ENCODE measurements at regions not wholly inside any gene's neighbourhood (a gene's known extent, or its start where the extent isn't known, plus 50 kb on each side); places are given as distances from the start of the nearest gene placed in this dataset.

- no peak overlapping the region for H3K4me3 ChIP-seq
- H3K9ac ChIP-seq: no peak overlapping the region
- H3K4me2 ChIP-seq: no peak overlapping the region
- H3K9me3 ChIP-seq (replicated peaks in 1 of 11): no peaks in the 10 kb centered on the region
- no peak overlapping the region for H3K27ac ChIP-seq
- peaks cover 0 to 60% (median 27%) of the 10 kb centered on the region in 11 experiments; a peak in 8 of 22 replicates for H3K36me3 ChIP-seq
- H3K27me3 ChIP-seq: no peaks in the 10 kb centered on the region
- TF ChIP-seq Cebpa-rat (IDR thresholded peaks at IDR 0.05): no peak
- H4K20me1 ChIP-seq: no peaks in the 10 kb centered on the region
- H3K4me1 ChIP-seq: no peaks in the 10 kb centered on the region
These were observed 70.8 kb upstream of the BZW1 start for GRCh38 chr2:200740907-200741306.

GRCh38 chr2:200741468-200742202, 70.1 kb upstream of the BZW1 start:
- no peak overlapping the region for H3K4me2 ChIP-seq
- no peaks in the 10 kb centered on the region for H4K20me1 ChIP-seq
- no peak overlapping the region for H3K9ac ChIP-seq
- no peak overlapping the region for H3K27ac ChIP-seq
- H3K36me3 ChIP-seq: peaks cover 0 to 64% (median 33%) of the 10 kb centered on the region in 11 experiments; a peak in 8 of 22 replicates
- no peak overlapping the region for H3K4me3 ChIP-seq
- no peaks in the 10 kb centered on the region for H3K9me3 ChIP-seq (replicated peaks in 1 of 11)
- no peaks in the 10 kb centered on the region for H3K4me1 ChIP-seq
- TF ChIP-seq Cebpa-rat (IDR thresholded peaks at IDR 0.05): no peak
- no peaks in the 10 kb centered on the region for H3K27me3 ChIP-seq

GRCh38 chr2:200742426-200742825, 69.3 kb upstream of the BZW1 start:
- Histone ChIP-seq H3K4me2 (no peak overlapping the region), H3K27me3 (no peaks in the 10 kb centered on the region), H3K4me1 (peaks cover 0 to 6% (median 3%) of the 10 kb centered on the region in 10 experiments; a peak in 12 of 20 replicates)

GRCh38 chr2:200743042-200743676, 68.6 kb upstream of the BZW1 start:
- H3K36me3 ChIP-seq: peaks cover 0 to 57% (median 33%) of the 10 kb centered on the region in 11 experiments; a peak in 8 of 22 replicates
- no peaks in the 10 kb centered on the region for H3K27me3 ChIP-seq
- no peaks in the 10 kb centered on the region; a peak in 1 of 22 replicates for H4K20me1 ChIP-seq

More at GRCh38 chr2:200742426-200742825, 69.3 kb upstream of the BZW1 start:
- Histone ChIP-seq H3K9me3 (replicated peaks in 1 of 11) (no peaks in the 10 kb centered on the region), H3K9ac (no peak overlapping the region), H4K20me1 (no peaks in the 10 kb centered on the region; a peak in 1 of 22 replicates), H3K27ac (no peak overlapping the region), H3K4me3 (no peak overlapping the region), H3K36me3 (peaks cover 0 to 59% (median 33%) of the 10 kb centered on the region in 11 experiments; a peak in 8 of 22 replicates)
- TF ChIP-seq Cebpa-rat (IDR thresholded peaks at IDR 0.05): no peak

GRCh38 chr2:200744201-200744602, 67.5 kb upstream of the BZW1 start:
- Histone ChIP-seq H3K9ac (no peak overlapping the region), H3K9me3 (replicated peaks in 1 of 11) (no peaks in the 10 kb centered on the region), H4K20me1 (no peaks in the 10 kb centered on the region; a peak in 1 of 22 replicates), H3K4me3 (no peak overlapping the region), H3K36me3 (peaks cover 0 to 66% (median 31%) of the 10 kb centered on the region in 11 experiments; a peak in 9 of 22 replicates), H3K27me3 (no peaks in the 10 kb centered on the region), H3K27ac (no peak overlapping the region), H3K4me2 (no peak overlapping the region), H3K4me1 (peaks cover 0 to 18% (median 16%) of the 10 kb centered on the region in 10 experiments; a peak in 14 of 20 replicates)
- TF ChIP-seq Cebpa-rat (IDR thresholded peaks at IDR 0.05): no peak

More at GRCh38 chr2:200743042-200743676, 68.6 kb upstream of the BZW1 start:
- H3K4me3 ChIP-seq: no peak overlapping the region
- H3K4me2 ChIP-seq: no peak overlapping the region
- TF ChIP-seq Cebpa-rat (IDR thresholded peaks at IDR 0.05): no peak
- no peak overlapping the region for H3K9ac ChIP-seq
- H3K27ac ChIP-seq: no peak overlapping the region
- no peaks in the 10 kb centered on the region for H3K9me3 ChIP-seq (replicated peaks in 1 of 11)
- peaks cover 0 to 13% (median 11%) of the 10 kb centered on the region in 10 experiments; a peak in 14 of 20 replicates for H3K4me1 ChIP-seq

- Histone ChIP-seq H3K36me3 (peaks cover 0 to 56% (median 30%) of the 10 kb centered on the region in 11 experiments; a peak in 11 of 22 replicates), H3K9me3 (replicated peaks in 1 of 11) (no peaks in the 10 kb centered on the region), H3K27ac (no peak overlapping the region), H3K27me3 (no peaks in the 10 kb centered on the region), H3K4me2 (no peak overlapping the region), H4K20me1 (no peaks in the 10 kb centered on the region; a peak in 1 of 22 replicates), H3K9ac (no peak overlapping the region), H3K4me1 (peaks cover 0 to 18% (median 16%) of the 10 kb centered on the region in 10 experiments; a peak in 14 of 20 replicates), H3K4me3 (no peak overlapping the region)
- TF ChIP-seq Cebpa-rat (IDR thresholded peaks at IDR 0.05): no peak
These were observed 65.4 kb upstream of the BZW1 start for GRCh38 chr2:200746301-200746700.

GRCh38 chr2:200747668-200748618, 63.8 kb upstream of the BZW1 start:
- H4K20me1 ChIP-seq: no peaks in the 10 kb centered on the region; a peak in 1 of 22 replicates
- peaks cover 0 to 53% (median 26%) of the 10 kb centered on the region in 11 experiments; a peak in 11 of 22 replicates for H3K36me3 ChIP-seq
- H3K9ac ChIP-seq: peak overlapping the region in 3 of 11 experiments; percentile 11 to 44 (median 21); a peak in 4 of 22 replicates
- H3K4me3 ChIP-seq: no peak overlapping the region
- peak overlapping the region in 10 of 11 experiments; percentile 2 to 65 (median 30); a peak in 16 of 22 replicates for H3K4me2 ChIP-seq
- peaks cover 0 to 18% (median 16%) of the 10 kb centered on the region in 10 experiments; a peak in 14 of 20 replicates for H3K4me1 ChIP-seq
- no peak for TF ChIP-seq Cebpa-rat (IDR thresholded peaks at IDR 0.05)
- H3K9me3 ChIP-seq (replicated peaks in 1 of 11): no peaks in the 10 kb centered on the region
- H3K27me3 ChIP-seq: no peaks in the 10 kb centered on the region
- H3K27ac ChIP-seq: no peak overlapping the region

GRCh38 chr2:200748779-200749178, 62.9 kb upstream of the BZW1 start:
- Histone ChIP-seq H4K20me1 (no peaks in the 10 kb centered on the region; a peak in 1 of 22 replicates), H3K9me3 (replicated peaks in 1 of 11) (no peaks in the 10 kb centered on the region), H3K4me2 (peak overlapping the region in 4 of 11 experiments; percentile 28 to 65 (median 48); a peak in 3 of 22 replicates), H3K9ac (no peak overlapping the region), H3K4me1 (peaks cover 0 to 18% (median 16%) of the 10 kb centered on the region in 10 experiments; a peak in 14 of 20 replicates), H3K27me3 (no peaks in the 10 kb centered on the region), H3K4me3 (no peak overlapping the region), H3K36me3 (peaks cover 0 to 45% (median 18%) of the 10 kb centered on the region in 11 experiments; a peak in 11 of 22 replicates), H3K27ac (no peak overlapping the region)
- TF ChIP-seq Cebpa-rat (IDR thresholded peaks at IDR 0.05): no peak
